ENCODE measurements at regions not wholly inside any gene's neighbourhood (a gene's known extent, or its start where the extent isn't known, plus 50 kb on each side); places are given as distances from the start of the nearest gene placed in this dataset.

- Histone ChIP-seq H3K4me3 (ENCODE audit: low read depth, low read length) (no peak overlapping the region), H3K9me3 (ENCODE audit: control insufficient read depth, low read length) (no peaks in the 10 kb centered on the region), H3K36me3 (ENCODE audit: control insufficient read depth, insufficient read depth, low read length) (no peaks in the 10 kb centered on the region), H3K4me1 (no peaks in the 10 kb centered on the region), H3K27me3 (ENCODE audit: control insufficient read depth, insufficient read depth, low read length) (no peaks in the 10 kb centered on the region), H3K27ac (no peak overlapping the region), H3K4me2 (ENCODE audit: low read length) (no peak overlapping the region), H2AFZ (no peak overlapping the region), H3K9ac (no peak overlapping the region), H3K79me2 (no peaks in the 10 kb centered on the region)
- no peak for TF ChIP-seq CTCF (IDR thresholded peaks at IDR 0.05)
Measured at GRCh38 chr16:54519161-54519695, 232.6 kb upstream of the IRX3 start.

GRCh38 chr16:54517181-54517580, 230.6 kb upstream of the IRX3 start:
- TF ChIP-seq CTCF (IDR thresholded peaks at IDR 0.05): no peak
- H3K9ac ChIP-seq: no peak overlapping the region
- no peaks in the 10 kb centered on the region for H3K4me1 ChIP-seq
- no peak overlapping the region for H3K27ac ChIP-seq
- H3K79me2 ChIP-seq: no peaks in the 10 kb centered on the region
- H3K36me3 ChIP-seq (ENCODE audit: control insufficient read depth, insufficient read depth, low read length): no peaks in the 10 kb centered on the region
- H3K4me2 ChIP-seq (ENCODE audit: low read length): no peak overlapping the region
- no peaks in the 10 kb centered on the region for H3K9me3 ChIP-seq (ENCODE audit: control insufficient read depth, low read length)
- no peaks in the 10 kb centered on the region for H3K27me3 ChIP-seq (ENCODE audit: control insufficient read depth, insufficient read depth, low read length)
- peak overlapping the region; percentile 17 for H2AFZ ChIP-seq
- no peak overlapping the region for H3K4me3 ChIP-seq (ENCODE audit: low read depth, low read length)

GRCh38 chr16:54512467-54512995, 225.9 kb upstream of the IRX3 start:
- Histone ChIP-seq H3K79me2 (no peaks in the 10 kb centered on the region), H3K36me3 (ENCODE audit: control insufficient read depth, insufficient read depth, low read length) (no peaks in the 10 kb centered on the region), H3K9ac (no peak overlapping the region), H3K4me1 (peaks cover 12% of the 10 kb centered on the region), H3K4me3 (ENCODE audit: low read depth, low read length) (no peak overlapping the region), H3K27me3 (ENCODE audit: control insufficient read depth, insufficient read depth, low read length) (no peaks in the 10 kb centered on the region), H2AFZ (no peak overlapping the region), H3K4me2 (ENCODE audit: low read length) (no peak overlapping the region), H3K9me3 (ENCODE audit: control insufficient read depth, low read length) (no peaks in the 10 kb centered on the region), H3K27ac (no peak overlapping the region)
- no peak for TF ChIP-seq CTCF (IDR thresholded peaks at IDR 0.05)

- Histone ChIP-seq H2AFZ (peak overlapping the region; percentile 35), H3K27me3 (ENCODE audit: control insufficient read depth, insufficient read depth, low read length) (no peaks in the 10 kb centered on the region), H3K4me3 (ENCODE audit: low read depth, low read length) (no peak overlapping the region), H3K27ac (no peak overlapping the region), H3K36me3 (ENCODE audit: control insufficient read depth, insufficient read depth, low read length) (no peaks in the 10 kb centered on the region), H3K4me2 (ENCODE audit: low read length) (no peak overlapping the region), H3K4me1 (peaks cover 12% of the 10 kb centered on the region), H3K79me2 (no peaks in the 10 kb centered on the region), H3K9me3 (ENCODE audit: control insufficient read depth, low read length) (no peaks in the 10 kb centered on the region), H3K9ac (no peak overlapping the region)
- TF ChIP-seq CTCF (IDR thresholded peaks at IDR 0.05): no peak
Measured at GRCh38 chr16:54511222-54511731, 224.7 kb upstream of the IRX3 start.

GRCh38 chr16:54510685-54511221, 224.2 kb upstream of the IRX3 start:
- no peak overlapping the region for H3K4me3 ChIP-seq (ENCODE audit: low read depth, low read length)
- peak overlapping the region; percentile 25 for H2AFZ ChIP-seq
- no peak for TF ChIP-seq CTCF (IDR thresholded peaks at IDR 0.05)
- no peaks in the 10 kb centered on the region for H3K36me3 ChIP-seq (ENCODE audit: control insufficient read depth, insufficient read depth, low read length)
- no peak overlapping the region for H3K9ac ChIP-seq
- peaks cover 12% of the 10 kb centered on the region for H3K4me1 ChIP-seq
- no peaks in the 10 kb centered on the region for H3K27me3 ChIP-seq (ENCODE audit: control insufficient read depth, insufficient read depth, low read length)
- H3K9me3 ChIP-seq (ENCODE audit: control insufficient read depth, low read length): no peaks in the 10 kb centered on the region
- no peak overlapping the region for H3K4me2 ChIP-seq (ENCODE audit: low read length)
- no peak overlapping the region for H3K27ac ChIP-seq
- H3K79me2 ChIP-seq: no peaks in the 10 kb centered on the region
